ENCODE measurements at regions not wholly inside any gene's neighbourhood (a gene's known extent, or its start where the extent isn't known, plus 50 kb on each side); places are given as distances from the start of the nearest gene placed in this dataset.
"Not testable (repeated sequence)": the region's sequence is repeated elsewhere in the genome, so short reads cannot be mapped to it uniquely, and the experiment has no call there.

DNA sequence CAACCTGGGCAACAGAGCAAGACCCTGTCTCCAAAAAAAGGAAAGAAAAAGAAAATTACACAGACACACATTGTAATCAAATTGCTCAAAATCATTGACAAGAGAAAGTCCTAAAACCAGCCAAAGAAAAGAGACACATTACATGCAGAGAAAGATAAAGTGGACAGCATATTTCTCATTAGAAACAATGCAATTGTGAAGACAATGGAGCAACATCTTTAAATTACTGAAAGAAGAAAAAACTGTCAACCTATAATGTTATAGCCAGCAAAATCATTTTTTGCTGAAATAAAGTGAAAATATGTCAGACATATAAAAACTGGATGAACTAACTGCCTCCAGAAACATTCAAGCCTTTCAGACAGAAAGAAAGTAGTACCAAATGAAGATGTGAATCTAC is 120.6 kb downstream of the TMEM167A start:
- no peak for DNase-seq (ENCODE audit: low read depth in 2 of 2)

DNA sequence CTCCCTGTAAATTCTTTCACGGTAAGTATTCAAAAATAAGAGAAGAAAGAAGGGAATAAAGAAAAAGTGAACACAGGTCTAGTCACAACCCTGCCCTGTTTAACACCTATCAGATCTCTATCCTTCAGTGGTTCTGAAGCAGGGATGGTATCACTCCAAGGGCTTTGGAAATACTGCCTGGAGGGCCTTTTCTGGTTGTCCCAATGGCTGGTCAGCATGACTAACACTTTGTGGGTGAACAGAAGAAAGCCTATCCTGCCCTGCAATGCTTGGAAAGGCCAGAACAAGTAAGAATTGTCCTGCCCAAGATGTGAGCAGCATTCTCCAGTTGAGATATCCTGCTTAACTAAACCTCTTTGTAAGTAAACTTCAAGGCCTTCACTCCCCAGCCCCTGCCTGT is 124.9 kb downstream of the TMEM167A start:
- no peak for DNase-seq (ENCODE audit: low read depth in 2 of 2)

DNA sequence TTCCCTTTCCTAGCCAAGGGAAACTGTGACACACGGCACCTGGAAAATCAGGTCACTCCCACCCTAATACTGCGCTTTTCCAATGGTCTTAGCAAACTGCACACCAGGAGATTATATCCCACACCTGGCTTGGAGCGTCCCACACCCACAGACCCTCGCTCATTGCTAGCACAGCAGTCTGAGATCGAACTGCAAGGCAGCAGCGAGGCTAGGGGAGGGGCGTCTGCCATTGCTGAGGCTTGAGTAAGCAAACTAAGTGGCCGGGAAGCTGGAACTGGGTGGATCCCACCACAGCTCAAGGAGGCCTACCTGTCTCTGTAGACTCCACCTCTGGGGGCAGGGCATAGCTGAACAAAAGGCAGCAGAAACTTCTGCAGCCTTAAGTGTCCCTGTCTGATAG is 132.9 kb downstream of the TMEM167A start:
- not testable (repeated sequence) for DNase-seq (ENCODE audit: low read depth in 2 of 2)

DNA sequence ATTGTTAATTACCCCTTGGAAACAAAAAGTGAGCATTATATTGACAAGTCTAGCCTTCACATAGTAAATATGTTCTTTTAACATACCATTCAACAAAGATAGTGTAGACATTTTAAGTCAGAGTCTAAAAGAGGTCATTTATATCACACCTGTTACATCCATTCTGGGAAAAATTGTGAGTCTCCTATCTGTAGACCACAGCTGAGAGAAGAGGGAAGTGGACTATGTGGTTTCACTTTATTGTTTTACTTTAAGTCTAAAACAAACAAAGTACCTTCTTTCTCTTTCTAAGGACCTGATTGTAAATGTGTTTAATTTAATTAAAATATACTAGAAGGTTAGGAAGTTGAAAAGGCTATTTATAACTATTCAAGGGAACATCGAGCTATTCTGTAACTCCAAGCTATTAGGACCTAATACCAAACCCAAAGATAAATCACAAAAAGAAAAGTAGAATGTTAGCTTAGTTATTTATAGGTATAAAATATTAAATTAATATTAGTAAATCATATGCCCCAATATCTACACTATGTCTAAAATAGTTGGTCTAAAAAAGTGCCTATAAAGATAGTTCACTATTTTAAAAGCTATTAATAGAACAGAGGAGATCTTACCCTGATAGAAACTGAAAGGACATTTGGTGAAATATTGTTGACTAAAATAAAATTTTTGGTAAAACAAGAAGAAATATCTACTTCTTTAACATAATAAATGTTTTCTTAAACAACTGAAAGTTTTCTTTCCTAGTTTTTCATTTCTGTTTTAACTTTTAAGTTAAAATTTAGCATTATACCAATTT is 134.9 kb downstream of the TMEM167A start:
- DNase-seq (ENCODE audit: low read depth in 2 of 2): no peak

DNA sequence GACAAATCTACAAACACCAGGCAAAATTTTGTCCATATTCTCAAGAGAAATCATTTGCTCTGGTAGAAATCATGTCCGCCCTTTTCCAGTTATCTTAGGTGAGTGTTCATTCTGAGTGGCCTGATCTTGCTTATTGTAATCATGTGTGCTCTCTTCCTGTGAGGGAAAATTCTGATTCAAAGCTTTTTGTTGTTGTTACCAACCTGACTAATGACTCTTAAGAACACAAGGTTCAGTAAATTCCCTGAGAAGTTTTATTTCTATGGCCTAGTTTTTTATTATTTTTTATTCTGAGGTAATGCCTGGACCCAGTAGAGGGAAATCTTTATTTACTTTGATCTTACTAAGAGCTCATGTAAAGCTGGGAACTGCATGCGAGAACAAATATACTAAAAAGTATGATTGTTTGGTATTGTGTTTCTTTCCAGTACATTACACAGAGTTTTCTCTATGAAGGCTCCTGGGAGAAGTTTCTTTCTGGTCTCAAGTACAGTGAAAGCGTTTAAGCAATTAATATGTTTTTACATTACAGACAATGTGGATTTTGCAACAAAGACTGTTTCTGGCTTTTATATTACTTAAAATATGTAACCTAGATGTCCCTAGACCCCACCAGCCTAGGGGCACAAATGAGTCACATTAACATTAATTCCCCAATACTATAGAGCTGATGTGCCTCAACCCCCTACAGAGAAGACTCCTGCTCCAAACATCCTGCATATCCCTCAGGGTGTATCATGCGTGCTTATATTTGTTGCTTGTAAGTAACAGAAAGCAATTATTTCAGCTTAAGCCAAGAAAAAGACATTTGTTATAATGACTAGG is 138.1 kb downstream of the TMEM167A start:
- no peak for DNase-seq (ENCODE audit: low read depth in 2 of 2)

DNA sequence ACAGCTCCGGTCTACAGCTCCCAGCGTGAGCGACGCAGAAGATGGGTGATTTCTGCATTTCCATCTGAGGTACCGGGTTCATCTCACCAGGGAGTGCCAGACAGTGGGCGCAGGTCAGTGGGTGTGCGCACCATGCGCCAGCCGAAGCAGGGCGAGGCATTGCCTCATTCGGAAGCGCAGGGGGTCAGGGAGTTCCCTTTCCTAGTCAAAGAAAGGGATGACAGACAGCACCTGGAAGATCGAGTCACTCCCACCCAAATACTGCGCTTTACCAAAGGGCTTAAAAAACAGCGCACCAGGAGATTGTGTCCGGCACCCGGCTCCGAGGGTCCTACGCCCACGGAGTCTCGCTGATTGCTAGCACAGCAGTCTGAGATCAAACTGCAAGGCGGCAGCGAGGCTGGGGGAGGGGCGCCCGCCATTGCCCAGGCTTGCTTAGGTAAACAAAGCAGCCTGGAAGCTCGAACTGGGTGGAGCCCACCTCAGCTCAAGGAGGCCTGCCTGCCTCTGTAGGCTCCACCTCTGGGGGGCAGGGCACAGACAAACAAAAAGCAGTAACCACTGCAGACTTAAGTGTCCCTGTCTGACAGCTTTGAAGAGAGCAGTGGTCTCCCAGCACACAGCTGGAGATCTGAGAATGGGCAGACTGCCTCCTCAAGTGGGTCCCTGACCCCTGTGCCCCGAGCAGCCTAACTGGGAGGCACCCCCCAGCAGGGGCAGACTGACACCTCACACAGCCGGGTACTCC is 144.5 kb downstream of the TMEM167A start:
- not testable (repeated sequence) for DNase-seq (ENCODE audit: low read depth in 2 of 2)

DNA sequence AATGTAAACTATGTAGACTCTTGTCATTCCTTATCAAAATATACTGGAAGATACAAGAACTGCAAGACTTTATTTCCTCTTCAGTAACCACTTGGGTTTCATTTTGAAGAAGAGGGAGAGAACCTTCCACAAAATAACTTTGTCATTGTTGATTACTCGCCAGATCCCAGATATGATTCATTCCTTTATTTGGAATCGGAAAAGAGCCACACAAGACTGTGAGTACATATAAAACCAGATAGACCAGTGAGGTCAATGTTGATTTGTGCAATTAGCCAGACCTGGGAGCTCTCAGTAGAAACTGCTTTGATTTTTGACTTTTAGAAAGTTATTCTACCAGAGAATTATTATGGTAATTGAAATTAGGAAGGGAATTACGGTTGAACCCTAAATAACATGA is 146.1 kb downstream of the TMEM167A start:
- no peak for DNase-seq (ENCODE audit: low read depth in 2 of 2)

DNA sequence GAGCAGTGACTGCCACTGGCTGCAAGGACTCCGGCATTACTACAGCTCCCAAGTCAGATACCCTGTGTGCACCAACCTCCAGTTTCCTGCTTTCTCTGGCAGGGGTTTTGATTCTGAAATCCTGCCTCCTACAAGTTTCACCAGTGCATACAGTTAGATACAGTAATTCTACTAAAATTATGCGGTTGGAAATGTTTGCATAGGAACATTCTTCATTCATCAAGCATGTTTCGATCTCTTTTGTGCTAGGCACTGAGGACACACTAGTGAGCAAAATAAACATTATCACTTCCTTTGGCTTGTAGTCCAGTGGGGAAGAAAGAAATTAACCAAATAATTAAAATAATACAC is 152.2 kb downstream of the TMEM167A start:
- DNase-seq (ENCODE audit: low read depth in 2 of 2): no peak

DNA sequence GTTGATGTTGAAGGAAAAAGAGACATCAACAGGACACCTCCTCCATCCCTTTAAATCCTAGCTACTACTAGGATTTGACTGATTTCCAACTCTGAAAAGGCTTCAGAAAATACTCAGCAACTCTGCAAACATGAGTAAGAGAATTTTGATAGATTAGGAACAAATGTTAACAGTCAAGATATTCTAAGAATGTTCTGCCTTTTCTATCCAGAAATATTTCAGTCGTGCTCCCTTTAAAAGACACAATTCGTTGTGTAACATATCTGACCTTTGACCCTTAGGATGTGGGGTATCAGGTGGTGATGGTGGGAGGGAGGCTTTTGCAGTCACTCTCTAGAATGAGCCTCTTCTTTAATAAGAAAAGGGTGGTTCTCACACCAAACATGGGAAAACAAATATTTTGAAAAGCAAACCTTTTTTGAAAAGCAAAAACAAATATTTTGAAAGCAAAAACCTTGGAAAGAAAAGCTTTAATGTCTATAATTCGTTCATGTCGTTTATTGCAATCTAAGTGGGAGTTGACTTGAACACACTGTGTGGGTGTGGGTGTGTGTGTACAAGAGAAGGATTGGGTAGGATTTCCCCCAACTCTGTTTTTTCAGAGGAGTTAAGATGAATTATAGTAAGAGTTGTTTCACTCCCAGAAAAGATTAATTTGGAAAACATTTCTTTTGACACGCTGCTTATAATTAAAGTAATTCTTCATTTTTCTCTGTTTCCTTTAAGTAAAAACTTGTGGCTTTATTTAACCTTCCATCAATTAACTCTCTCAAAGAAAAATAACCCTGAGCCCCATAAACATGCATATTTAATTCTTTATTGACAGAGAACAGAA is 152.8 kb downstream of the TMEM167A start:
- no peak for DNase-seq (ENCODE audit: low read depth in 2 of 2)

DNA sequence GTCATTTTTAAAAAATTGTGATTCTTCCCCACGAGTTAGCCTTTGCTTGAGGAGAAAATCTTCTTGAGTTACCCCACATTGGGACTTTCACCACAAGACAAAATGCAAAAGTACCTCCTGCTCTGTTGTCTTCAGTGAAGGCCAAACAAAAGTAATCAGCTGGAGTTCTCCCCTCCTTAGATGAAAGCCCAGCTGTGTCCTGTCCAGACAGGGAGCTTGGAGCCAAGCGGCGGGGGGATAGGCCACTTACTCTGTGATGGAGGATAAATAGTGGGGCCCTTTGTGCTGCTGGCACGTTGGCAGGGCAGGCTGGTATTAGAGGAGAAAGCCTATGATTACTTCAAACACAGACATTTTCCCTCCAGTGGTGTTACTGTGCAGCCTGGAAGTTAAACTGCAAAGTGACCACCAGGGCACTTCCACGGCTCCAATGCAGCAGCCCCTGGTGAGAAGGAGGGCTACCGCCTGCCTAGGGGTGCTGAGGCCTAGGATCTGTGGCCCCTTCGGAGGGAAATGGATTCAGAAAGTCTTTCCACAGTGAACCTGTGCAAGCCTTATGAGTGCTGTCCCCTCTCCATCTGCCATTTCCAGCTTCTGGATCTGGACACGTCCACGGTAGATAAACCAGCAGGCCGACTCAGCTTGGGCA is 155.0 kb downstream of the TMEM167A start:
- no peak for DNase-seq (ENCODE audit: low read depth in 2 of 2)

DNA sequence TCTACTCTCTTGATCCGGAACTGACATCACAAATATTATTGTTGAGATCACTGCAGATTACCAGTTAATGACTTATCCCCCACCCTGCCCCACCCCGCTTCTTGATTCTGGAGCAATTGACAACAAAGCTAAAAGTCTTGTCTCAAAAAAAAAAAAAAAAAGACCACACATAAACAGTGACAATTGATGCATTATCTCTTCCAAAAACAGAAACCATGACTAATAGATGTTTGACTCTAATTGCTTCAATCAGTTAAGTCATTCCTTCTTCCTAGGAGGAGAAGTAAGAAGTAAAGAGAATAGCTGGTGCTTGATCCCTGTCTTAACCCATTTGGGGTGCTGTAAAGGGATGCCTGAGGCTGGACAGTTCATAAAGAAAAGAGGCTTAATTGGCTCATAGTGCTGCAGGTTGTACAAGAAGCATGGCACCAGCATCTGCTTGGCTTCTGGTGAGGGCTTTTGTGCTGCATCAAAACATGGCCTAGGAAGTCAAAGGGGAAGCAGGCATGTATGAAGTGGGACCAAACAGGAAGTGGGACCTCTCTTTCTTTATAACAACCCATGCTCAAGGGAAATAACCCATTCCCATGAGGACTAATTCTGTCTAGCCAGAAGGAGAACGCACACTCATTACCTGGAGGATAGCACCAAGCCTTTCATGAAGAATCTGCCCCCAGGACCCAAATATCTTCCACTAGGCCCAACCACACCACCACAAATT is 158.7 kb downstream of the TMEM167A start:
- DNase-seq (ENCODE audit: low read depth in 2 of 2): no peak

DNA sequence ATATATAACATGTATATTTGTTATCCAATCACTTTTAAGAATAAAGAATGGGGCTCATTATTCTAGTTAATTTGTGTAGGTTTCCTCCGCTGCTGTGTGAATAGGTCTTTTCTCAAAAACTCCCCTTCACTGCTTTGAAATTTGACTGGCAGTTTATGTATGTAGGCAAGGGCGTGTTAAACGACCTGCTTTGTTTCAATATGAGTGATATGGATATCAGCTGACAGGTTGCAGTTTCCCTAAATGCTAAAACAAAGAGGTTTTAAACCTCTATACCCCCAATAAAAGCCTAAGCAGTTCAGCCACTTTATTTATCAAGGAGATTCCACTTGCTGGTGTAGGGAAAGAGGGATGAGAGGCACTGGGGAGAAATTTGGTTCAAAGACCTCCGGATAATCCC is 159.6 kb downstream of the TMEM167A start:
- DNase-seq (ENCODE audit: low read depth in 2 of 2): no peak

DNA sequence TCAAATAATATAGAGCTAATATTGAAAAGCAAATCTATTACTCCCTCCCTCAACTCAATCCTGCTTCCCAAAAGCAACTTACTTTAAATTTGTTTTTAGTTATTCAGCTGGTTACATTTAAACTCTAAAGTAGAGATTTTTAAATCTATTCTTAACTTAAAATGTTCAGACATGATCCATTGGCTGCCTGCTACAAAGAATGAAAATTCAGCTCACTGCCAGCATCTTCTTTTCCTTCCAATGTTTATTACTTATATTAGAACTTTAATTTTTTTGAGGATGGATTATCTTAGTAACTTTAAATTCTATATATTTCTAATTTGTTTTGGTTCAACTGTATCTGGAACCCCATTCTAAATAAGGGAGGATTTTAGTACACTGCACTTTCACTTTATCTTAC is 163.2 kb downstream of the TMEM167A start:
- no peak for DNase-seq (ENCODE audit: low read depth in 2 of 2)

DNA sequence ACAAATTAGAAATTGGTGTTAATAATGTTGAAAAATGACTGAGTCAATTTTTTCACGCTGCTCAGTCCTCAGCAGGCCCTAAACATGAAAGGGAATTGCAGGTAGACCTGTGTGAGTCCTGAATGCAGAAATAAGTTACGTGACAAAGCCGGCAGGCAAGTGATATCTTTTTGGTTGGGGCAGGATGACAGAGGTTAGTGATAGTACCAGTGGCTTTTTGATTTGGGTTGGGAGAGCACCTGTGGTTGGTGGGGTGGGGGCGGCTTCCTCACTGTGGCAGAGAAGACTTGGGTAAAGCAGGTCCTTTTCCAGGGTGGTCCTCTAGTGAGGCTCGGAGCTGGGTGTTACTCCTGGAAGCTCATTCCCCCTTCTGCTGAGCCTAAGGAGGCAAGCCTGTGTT is 164.7 kb downstream of the TMEM167A start:
- no peak for DNase-seq (ENCODE audit: low read depth in 2 of 2)

DNA sequence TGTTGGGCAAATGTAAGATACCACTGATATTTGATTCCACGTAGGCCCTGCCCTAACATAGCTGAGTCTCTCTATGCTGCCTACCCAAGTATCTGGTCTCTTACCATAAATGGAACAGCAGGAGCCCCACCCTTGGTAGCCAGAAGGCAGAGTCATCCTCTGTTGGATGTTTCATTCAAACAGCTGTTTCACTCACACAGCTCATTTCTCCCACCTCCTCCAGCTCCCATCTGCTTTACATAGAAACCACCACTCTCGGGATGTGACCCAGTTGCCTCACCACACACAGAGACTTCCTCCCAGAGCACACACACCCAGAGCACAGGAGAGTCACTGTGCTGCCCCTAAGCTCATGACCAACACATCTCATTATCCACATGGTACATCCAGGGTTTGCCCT is 165.3 kb downstream of the TMEM167A start:
- peak in 1 of 2 donors; percentile 1 for DNase-seq (ENCODE audit: low read depth in 2 of 2)

DNA sequence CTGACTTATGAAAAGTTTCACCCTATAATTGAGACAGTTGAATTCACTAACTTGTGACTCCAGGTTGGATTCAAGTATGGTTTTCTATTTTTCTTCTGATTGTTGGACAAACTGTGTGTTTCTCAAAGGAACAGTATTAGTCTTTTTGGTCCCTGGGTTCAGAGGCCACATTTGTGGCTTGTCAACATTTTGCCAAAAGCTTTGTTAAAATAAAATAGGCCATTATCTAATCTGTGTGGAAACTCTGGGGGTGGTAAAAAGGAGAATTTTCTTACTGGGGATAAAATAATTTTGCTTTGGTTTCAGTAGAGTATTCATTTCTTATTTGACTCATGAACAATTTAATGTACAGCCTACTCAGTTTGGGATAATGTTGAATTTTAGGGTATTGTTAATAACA is 166.3 kb downstream of the TMEM167A start:
- no peak for DNase-seq (ENCODE audit: low read depth in 2 of 2)

DNA sequence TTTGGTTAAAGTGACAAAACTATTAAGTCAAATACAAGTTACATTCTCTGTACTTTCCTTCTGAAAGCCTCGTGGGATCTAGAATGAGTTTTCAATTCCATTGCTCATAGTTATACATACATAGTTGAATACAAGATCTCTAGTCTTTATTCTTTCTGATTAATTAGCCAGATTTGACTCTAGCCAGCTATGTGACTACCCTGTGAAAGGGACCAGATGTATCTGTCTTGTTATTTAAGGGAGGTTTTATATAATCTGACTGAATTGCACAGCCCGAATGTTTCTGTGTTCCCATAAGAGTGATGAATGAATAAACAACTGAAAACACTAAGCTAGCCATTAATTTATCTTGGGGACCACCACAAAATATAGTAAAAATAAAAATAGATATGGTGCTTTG is 166.7 kb downstream of the TMEM167A start:
- DNase-seq (ENCODE audit: low read depth in 2 of 2): no peak

DNA sequence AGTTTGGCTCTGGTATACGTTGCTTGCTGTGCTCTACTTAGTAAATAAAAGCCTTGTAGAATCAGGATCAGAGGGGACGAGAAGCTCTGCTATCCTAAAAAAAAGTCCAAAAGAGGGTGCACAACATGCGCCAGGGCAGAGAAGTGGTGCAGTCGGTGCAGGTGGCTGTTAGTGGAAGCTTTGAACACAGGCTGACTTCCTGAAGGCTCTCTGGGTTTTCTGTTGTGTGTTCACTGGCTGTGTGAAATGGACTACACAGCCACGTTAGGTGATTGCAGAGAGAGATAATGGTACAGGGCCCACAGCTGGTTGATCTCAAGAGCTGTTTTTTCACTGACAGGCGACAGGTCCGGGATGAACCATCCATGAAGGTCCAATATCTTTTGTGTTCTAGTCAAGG is 167.4 kb downstream of the TMEM167A start:
- no peak for DNase-seq (ENCODE audit: low read depth in 2 of 2)

DNA sequence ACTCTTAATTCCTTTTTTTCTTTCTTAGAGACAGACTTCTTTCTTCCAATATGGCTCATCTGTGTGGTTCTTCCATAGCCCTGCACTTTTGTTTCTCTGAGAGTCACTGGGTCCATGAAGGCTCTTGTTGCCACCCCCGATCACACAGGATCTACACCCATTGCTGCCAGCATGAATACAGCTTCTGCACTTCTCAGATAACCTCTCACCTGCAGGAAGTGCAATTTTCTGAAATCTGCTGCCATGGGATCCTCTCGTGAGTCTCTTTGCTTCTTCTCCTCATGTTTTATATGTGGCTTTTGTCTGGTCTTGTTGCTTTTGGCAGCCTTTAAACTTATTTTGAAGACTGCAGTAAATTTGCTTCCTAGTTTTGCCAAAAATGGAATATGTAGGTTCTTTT is 171.2 kb downstream of the TMEM167A start:
- no peak for DNase-seq (ENCODE audit: low read depth in 2 of 2)

DNA sequence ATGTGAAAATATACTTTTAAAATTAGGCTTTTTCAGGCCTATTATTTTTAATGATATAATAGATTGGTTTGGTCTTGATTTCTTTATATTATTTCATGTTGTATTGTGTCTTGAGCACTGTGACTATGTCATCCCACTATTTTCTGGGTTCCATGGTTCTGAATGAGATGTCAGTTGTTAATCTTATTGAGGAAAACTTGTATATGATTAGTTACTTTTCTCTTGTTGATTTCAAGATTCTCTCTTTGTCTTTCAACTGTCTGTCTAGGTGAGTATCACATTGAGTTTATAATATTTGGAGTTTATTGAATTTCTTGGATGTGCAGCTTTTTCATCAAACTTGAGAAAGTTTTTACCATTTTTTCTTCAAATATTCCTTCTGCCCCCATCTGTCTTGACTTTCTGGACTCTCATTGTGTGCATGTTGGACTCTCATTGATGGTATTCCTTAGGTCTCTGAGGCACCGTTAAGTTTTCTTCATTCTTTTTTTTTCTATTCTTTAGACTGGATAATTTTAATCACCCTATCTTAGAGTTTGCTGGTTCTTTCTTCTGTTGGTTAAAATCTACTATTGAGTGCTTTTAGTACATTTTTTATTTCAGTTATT is 175.8 kb downstream of the TMEM167A start:
- DNase-seq (ENCODE audit: low read depth in 2 of 2): no peak
